MM.1S (cell line): ENCODE measurements at regions not wholly inside any gene's neighbourhood (a gene's known extent, or its start where the extent isn't known, plus 50 kb on each side); places are given as distances from the start of the nearest gene placed in this dataset.

Experiments
- EZH2 ChIP-seq: fragments of 300-600 bp; sonication (generic); optimal IDR thresholded peaks from 2 replicates; pipeline ENCODE3; 2017; ENCODE audit warnings: low read depth, mild to moderate bottlenecking, antibody characterized with exemption, low read length, mixed read lengths
- EZH2phosphoT487 ChIP-seq: fragments of 300-600 bp; sonication (generic); IDR thresholded peaks from 2 replicates; pipeline ENCODE4 v1.6.1; 2018; ENCODE audit warnings: antibody characterized with exemption, low read length
- TF ChIP-seq, protein P1 (sequence below): fragments of 300-600 bp; sonication (generic); IDR thresholded peaks from 2 replicates; pipeline ENCODE4 v1.5.1; 2016; ENCODE audit warnings: antibody characterized with exemption, low read length, mixed read lengths

DNA sequence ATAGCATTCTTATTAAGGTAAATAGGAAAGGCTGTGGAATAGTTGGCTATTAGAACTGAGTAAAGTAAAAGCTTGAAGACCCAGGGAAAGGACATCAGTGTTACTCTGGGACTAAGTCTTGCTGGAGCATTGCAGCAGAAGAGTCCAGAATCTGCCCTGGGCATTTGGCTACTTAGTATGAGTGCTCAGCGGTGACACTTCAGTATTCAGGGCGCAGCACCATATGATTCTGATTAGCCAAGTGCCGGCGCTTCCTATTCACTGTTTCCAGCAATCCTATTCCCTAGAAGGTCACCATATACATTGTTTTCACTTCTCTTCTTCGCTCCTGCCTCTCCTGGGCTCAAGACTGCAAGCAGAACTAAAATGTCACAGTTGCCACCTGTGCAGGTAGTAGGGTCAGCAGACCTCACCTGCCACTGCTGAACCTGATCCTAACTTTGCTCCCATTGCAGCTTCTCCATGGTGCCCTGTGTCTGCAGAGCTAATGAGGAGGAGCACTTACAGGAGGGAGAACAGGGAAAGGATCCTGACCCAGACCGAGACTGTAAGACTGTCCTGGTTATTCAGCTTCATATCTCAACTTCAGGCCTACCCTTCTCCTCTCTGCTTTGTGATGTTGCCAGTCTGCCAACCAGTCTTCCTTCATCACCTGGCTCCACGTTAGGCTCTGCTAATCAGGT, 313.6 kb upstream of the PIK3R1 start:
- TF ChIP-seq, protein P1, sequence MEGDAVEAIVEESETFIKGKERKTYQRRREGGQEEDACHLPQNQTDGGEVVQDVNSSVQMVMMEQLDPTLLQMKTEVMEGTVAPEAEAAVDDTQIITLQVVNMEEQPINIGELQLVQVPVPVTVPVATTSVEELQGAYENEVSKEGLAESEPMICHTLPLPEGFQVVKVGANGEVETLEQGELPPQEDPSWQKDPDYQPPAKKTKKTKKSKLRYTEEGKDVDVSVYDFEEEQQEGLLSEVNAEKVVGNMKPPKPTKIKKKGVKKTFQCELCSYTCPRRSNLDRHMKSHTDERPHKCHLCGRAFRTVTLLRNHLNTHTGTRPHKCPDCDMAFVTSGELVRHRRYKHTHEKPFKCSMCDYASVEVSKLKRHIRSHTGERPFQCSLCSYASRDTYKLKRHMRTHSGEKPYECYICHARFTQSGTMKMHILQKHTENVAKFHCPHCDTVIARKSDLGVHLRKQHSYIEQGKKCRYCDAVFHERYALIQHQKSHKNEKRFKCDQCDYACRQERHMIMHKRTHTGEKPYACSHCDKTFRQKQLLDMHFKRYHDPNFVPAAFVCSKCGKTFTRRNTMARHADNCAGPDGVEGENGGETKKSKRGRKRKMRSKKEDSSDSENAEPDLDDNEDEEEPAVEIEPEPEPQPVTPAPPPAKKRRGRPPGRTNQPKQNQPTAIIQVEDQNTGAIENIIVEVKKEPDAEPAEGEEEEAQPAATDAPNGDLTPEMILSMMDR, result no peak
- no peak for TF ChIP-seq EZH2phosphoT487
- no peak for TF ChIP-seq EZH2
